Heart left ventricle (tissue), 16 donors: ENCODE measurements at regions not wholly inside any gene's neighbourhood (a gene's known extent, or its start where the extent isn't known, plus 50 kb on each side); places are given as distances from the start of the nearest gene placed in this dataset.
A peak's percentile ranks its signal among the peaks of the same experiment; 100 is the strongest.
"Not testable (repeated sequence)": the region's sequence is repeated elsewhere in the genome, so short reads cannot be mapped to it uniquely, and the experiment has no call there.

ENCODE experiments used
- ATAC-seq, 4 donors: fragments of 200-7000 bp; cut with Tn5 transposase; one replicate each; pipeline ENCODE4 v1.9.1; 2020 to 2022; ENCODE audit warnings: moderate library complexity in 4 of 4, mild to moderate bottlenecking in 3 of 4, moderate number of reproducible peaks in 1 of 4
- DNase-seq, 5 donors: peaks; one replicate each; pipeline ENCODE4 v3.0.0-alpha.2; 2020
- H3K27ac ChIP-seq, 12 donors: fragments of 200-600 bp; sonication (generic) in 4 of 12; one replicate each; pipeline versions ENCODE4 v1.5.0 to v1.8.0; 2016 to 2022; ENCODE audit warnings: mild to moderate bottlenecking in 2 of 12
- H3K27me3 ChIP-seq, 9 donors: fragments of 200-600 bp; sonication (generic) in 2 of 9; one replicate each; pipeline versions ENCODE4 v1.5.1 to v1.8.0; 2016 to 2022; ENCODE audit warnings: mild to moderate bottlenecking in 3 of 9
- H3K36me3 ChIP-seq, 9 donors: fragments of 200-600 bp; sonication (generic) in 2 of 9; one replicate each; pipeline versions ENCODE4 v1.5.0 to v1.8.0; 2018 to 2022; ENCODE audit warnings: mild to moderate bottlenecking in 2 of 9
- H3K4me1 ChIP-seq, 12 donors: fragments of 200-600 bp; sonication (generic) in 4 of 12; one replicate each; pipeline versions ENCODE4 v1.5.0 to v1.8.0; 2016 to 2022; ENCODE audit warnings: mild to moderate bottlenecking in 3 of 12
- H3K4me3 ChIP-seq, 12 donors: fragments of 200-600 bp; sonication (generic) in 4 of 12; one replicate each; pipeline versions ENCODE4 v1.5.0 to v1.8.0; 2017 to 2022; ENCODE audit warnings: mild to moderate bottlenecking in 9 of 12, moderate library complexity in 4 of 12
- H3K9me3 ChIP-seq, 12 donors: fragments of 200-600 bp; sonication (generic) in 4 of 12; one replicate each; pipeline versions ENCODE4 v1.5.0 to v1.8.0; 2016 to 2022; ENCODE audit warnings: mild to moderate bottlenecking in 1 of 12
- POLR2A ChIP-seq, 2 donors: fragments of 450-650 bp; IDR thresholded peaks; one replicate each; pipeline ENCODE4 v1.6.1; 2017; ENCODE audit warnings: antibody characterized with exemption in 2 of 2, mild to moderate bottlenecking in 2 of 2, moderate library complexity in 2 of 2
- WGBS, 4 donors: extraction: QIAGEN DNeasy Blood & Tissue Kit in 2 of 4; methylation state at CpG; one replicate each; pipeline versions ENCODE4 v1.1.5 to v1.1.7; 2013 to 2018; 5-methylcytosine and 5-hydroxymethylcytosine counted together
- intact Hi-C, 10 donors: fragments of 100-400 bp; cut with DNase I; formaldehyde crosslinking; loops; one replicate each; pipeline versions ENCODE4 v1.11.1 to v1.14.2; 2022
- TF ChIP-seq, protein P1 (sequence below), 12 donors: fragments of 200-600 bp; sonication (generic) in 4 of 12; IDR thresholded peaks; one replicate each; pipeline versions ENCODE4 v1.5.0 to v1.8.0; 2018 to 2022; ENCODE audit warnings: antibody characterized with exemption in 12 of 12, mild to moderate bottlenecking in 5 of 12
- donor health status: ischemic (EF 13 %, LVEDD 7.1; RV severe dilation, severe dysfunction).
- donor health status: healthy with polysubstance abuse.
- donor health status: DM: no; HTN: yes; CAD: no.
- donor health status: DM: no; HTN: no; CAD: no.
- donor health status: ischemic (EF 25% LVEDD 6.9; RV normal size, moderate dysfunction).
- donor health status: ischemic (EF 25% LVEDD 5.7; RV mildly dilated, moderate dysfunction).
- donor health status: healthy.
- donor health status: DM: yes; HTN: yes; CAD: no.
- donor health status: ischemic (EF 35%, LVEDD 5.7; RV mildly dilated, moderate dysfunction).
- donor health status: nonischemic (EF 11% LVEDD 7.7; RV severe dilation, severe dysfunction).
- donor health status: DM: yes; HTN: yes; CAD: no.
- donor health status: PGD.
- donor health status: ischemic (EF 29% LVEDD 5.4; RV normal size, mild dysfunction).
- donor health status: nonischemic (EF 23%, LVEDD 6.1; RV moderate dilation, normal function).

DNA sequence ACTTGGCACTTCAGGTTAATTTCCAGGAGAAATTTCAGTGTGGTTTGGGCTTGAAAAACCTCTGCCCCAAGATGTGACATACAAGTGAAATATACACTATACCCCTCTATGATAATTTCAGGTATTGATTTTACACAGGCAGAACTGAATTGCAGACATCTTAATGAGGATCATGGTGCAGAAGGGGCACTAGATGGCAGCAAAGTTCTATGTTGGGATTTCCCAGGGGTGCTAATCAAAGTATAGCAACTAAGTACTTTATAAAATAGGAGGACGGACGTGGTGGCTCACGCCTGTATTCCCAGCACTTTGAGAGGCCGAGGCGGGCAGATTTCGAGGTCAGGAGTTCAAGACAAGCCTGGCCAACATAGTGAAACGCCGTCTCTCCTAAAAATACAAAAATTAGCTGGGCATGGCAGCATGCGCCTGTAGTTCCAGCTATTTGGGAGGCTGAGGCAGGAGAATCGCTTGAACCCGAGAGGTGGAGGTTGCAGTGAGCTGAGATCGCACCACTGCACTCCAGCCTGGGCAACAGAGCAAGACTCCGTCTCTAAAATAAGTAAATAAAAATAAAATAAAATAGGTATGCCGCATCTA lies 555.7 kb downstream of the ETS1 start:
- peak in 3 of 5 donors; percentile 16 to 38 (median 25) for DNase-seq
- not testable (repeated sequence) for H3K27ac ChIP-seq, H3K9me3 ChIP-seq, H3K4me1 ChIP-seq, H3K4me3 ChIP-seq, H3K36me3 ChIP-seq
- TF ChIP-seq, protein P1, sequence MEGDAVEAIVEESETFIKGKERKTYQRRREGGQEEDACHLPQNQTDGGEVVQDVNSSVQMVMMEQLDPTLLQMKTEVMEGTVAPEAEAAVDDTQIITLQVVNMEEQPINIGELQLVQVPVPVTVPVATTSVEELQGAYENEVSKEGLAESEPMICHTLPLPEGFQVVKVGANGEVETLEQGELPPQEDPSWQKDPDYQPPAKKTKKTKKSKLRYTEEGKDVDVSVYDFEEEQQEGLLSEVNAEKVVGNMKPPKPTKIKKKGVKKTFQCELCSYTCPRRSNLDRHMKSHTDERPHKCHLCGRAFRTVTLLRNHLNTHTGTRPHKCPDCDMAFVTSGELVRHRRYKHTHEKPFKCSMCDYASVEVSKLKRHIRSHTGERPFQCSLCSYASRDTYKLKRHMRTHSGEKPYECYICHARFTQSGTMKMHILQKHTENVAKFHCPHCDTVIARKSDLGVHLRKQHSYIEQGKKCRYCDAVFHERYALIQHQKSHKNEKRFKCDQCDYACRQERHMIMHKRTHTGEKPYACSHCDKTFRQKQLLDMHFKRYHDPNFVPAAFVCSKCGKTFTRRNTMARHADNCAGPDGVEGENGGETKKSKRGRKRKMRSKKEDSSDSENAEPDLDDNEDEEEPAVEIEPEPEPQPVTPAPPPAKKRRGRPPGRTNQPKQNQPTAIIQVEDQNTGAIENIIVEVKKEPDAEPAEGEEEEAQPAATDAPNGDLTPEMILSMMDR (IDR thresholded peaks at IDR 0.05), result peak; percentile 67 to 83 (median 75)
- peaks cover 0 to 12% (median 0%) of the 10 kb centered on the region in 9 donors for H3K27me3 ChIP-seq
- intact Hi-C loops, result loop anchor here (1.0 to 10.0 kb wide), 11 partner anchors 125 to 1713 kb away; partner anchors contain the start of gene KCNJ1 (in 1 of the 10)
- peak in 3 of 4 donors; percentile 71 to 82 (median 71) for ATAC-seq
- WGBS, 4 donors, result 52 to 63% (median 55%) methylated on average over 14 of the region's 14 CpGs

DNA sequence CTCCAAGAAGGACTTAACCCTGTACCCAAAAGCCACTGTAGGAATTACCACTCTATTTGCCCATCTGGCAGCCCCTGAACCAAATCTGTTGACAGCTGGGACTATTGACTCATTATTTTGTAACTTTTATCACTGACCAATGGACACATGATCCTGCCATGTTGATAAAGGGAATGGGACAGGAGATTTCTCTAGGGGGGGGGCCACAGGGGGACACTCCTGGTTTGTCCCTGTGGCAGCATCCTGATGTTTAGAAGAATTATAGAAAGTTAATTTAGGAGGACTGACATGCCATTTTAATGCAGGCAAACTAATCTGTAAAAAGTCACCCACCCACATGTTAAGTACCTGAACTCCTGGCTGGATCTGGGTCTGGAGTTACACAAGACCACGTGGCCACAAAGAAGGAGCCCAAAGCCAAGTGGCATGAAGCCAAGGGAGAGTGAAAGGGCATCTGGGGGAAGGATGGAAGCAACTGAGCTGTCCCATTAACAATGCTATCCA lies 558.1 kb downstream of the ETS1 start:
- peaks cover 0 to 4% (median 0%) of the 10 kb centered on the region in 9 donors for H3K27me3 ChIP-seq
- H3K27ac ChIP-seq, result no peak overlapping the region
- H3K36me3 ChIP-seq, result no peaks in the 10 kb centered on the region
- H3K4me1 ChIP-seq, result peaks cover 0 to 7% (median 0%) of the 10 kb centered on the region in 12 donors
- no peaks in the 10 kb centered on the region for H3K9me3 ChIP-seq
- H3K4me3 ChIP-seq, result no peak overlapping the region
- TF ChIP-seq, protein P1 (IDR thresholded peaks at IDR 0.05), result no peak
- 0 to 14% (median 4%) methylated on average over 1 of the region's 1 CpG for WGBS, 4 donors
- intact Hi-C loops, result loop anchor here in 1 of 10 donors (5.0 kb wide), 1 partner anchor 123 kb away; no protein-coding TSS in a partner anchor
- ATAC-seq, result no peak
- no peak for DNase-seq

DNA sequence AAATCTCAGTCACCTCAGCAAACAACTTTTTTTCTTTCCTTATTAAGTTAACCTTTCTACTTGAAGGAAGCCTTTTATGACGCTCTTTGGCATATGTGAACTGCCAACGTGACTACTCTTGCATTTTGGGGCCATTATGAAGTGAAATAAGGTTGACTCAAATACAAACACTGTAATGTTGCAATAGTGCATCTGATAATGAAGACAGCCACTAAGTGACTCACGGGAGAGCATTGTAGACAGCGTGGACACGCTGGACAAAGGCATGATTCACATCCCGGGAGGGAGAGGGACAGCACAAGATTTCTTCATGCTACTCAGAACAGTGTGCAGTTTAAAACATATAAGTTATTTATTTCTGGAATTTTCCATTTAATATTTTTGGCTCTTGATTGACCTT lies 560.8 kb downstream of the ETS1 start:
- no peak for TF ChIP-seq POLR2A (IDR thresholded peaks at IDR 0.05)
- DNase-seq, result no peak
- H3K4me1 ChIP-seq, result peaks cover 0 to 7% (median 0%) of the 10 kb centered on the region in 12 donors
- H3K36me3 ChIP-seq, result no peaks in the 10 kb centered on the region
- intact Hi-C loops, result loop anchor here in 1 of 10 donors (5.0 kb wide), 1 partner anchor 126 kb away; no protein-coding TSS in a partner anchor
- WGBS, 4 donors, result 50 to 58% (median 53%) methylated on average over 6 of the region's 6 CpGs
- H3K4me3 ChIP-seq, result no peak overlapping the region
- H3K9me3 ChIP-seq, result no peaks in the 10 kb centered on the region
- no peak overlapping the region for H3K27ac ChIP-seq
- peaks cover 0 to 4% (median 0%) of the 10 kb centered on the region in 9 donors for H3K27me3 ChIP-seq
- peak in 2 of 4 donors; percentile 42 to 49 for ATAC-seq

DNA sequence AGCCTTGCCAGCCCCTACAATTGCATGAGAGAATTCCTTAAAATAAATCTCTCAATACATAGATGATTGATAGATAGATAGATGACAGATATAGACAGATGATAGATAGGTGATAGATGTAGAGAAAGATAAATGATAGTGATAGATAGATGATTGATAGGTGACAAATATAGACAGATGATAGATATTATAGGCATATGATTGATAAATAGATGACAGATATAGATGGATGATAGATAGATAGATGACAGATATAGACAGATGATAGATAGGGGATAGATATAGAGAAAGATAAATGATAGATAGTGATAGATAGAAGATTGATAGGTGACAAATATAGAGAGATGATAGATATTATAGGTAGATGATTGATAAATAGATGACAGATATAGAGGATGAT lies 564.6 kb downstream of the ETS1 start:
- H3K4me3 ChIP-seq, result no peak overlapping the region
- H3K4me1 ChIP-seq, result peaks cover 0 to 7% (median 0%) of the 10 kb centered on the region in 12 donors
- no peaks in the 10 kb centered on the region for H3K9me3 ChIP-seq
- ATAC-seq (no peak), DNase-seq (no peak)
- no peak overlapping the region for H3K27ac ChIP-seq
- intact Hi-C loops, result loop anchor here in 2 of 10 donors (5.0 kb wide), 1 partner anchor 180 kb away; no protein-coding TSS in a partner anchor
- TF ChIP-seq, protein P1 (IDR thresholded peaks at IDR 0.05), result no peak
- TF ChIP-seq POLR2A (IDR thresholded peaks at IDR 0.05), result no peak
- no peaks in the 10 kb centered on the region for H3K27me3 ChIP-seq
- no peaks in the 10 kb centered on the region for H3K36me3 ChIP-seq
